ENCODE measurements at regions not wholly inside any gene's neighbourhood (a gene's known extent, or its start where the extent isn't known, plus 50 kb on each side); places are given as distances from the start of the nearest gene placed in this dataset.
"Not testable (repeated sequence)": the region's sequence is repeated elsewhere in the genome, so short reads cannot be mapped to it uniquely, and the experiment has no call there.

GRCh38 chr2:182550234-182550633 lies 123.4 kb upstream of the PDE1A start:
- no peak for DNase-seq

- not testable (repeated sequence) for DNase-seq
Observed at GRCh38 chr2:182552232-182552631, 125.4 kb upstream of the PDE1A start.

- not testable (repeated sequence) for DNase-seq
Observed at GRCh38 chr2:182552785-182553184, 125.9 kb upstream of the PDE1A start.

GRCh38 chr2:182553483-182553882 lies 126.6 kb upstream of the PDE1A start:
- peak; percentile 75 for DNase-seq

- no peak for DNase-seq
Observed at GRCh38 chr2:182554950-182555349, 128.1 kb upstream of the PDE1A start.

GRCh38 chr2:182558564-182558963 lies 131.7 kb upstream of the PDE1A start:
- DNase-seq = no peak

GRCh38 chr2:182559623-182560022 lies 132.8 kb upstream of the PDE1A start:
- no peak for DNase-seq

GRCh38 chr2:182565911-182566567 lies 139.2 kb upstream of the PDE1A start:
- DNase-seq = no peak

GRCh38 chr2:182573553-182573952 lies 142.5 kb upstream of the DNAJC10 start:
- DNase-seq = no peak

- DNase-seq = no peak
Observed at GRCh38 chr2:182577816-182578215, 138.2 kb upstream of the DNAJC10 start.

GRCh38 chr2:182581196-182581935 lies 134.7 kb upstream of the DNAJC10 start:
- no peak for DNase-seq

- DNase-seq = no peak
Observed at GRCh38 chr2:182584462-182584861, 131.6 kb upstream of the DNAJC10 start.

- no peak for DNase-seq
Observed at GRCh38 chr2:182585001-182585400, 131.1 kb upstream of the DNAJC10 start.

GRCh38 chr2:182585430-182585829 lies 130.6 kb upstream of the DNAJC10 start:
- DNase-seq = no peak

- no peak for DNase-seq
Observed at GRCh38 chr2:182586426-182586825, 129.6 kb upstream of the DNAJC10 start.

- no peak for DNase-seq
Observed at GRCh38 chr2:182587831-182588230, 128.2 kb upstream of the DNAJC10 start.

- DNase-seq = no peak
Observed at GRCh38 chr2:182589121-182589520, 126.9 kb upstream of the DNAJC10 start.

GRCh38 chr2:182591774-182592173 lies 124.3 kb upstream of the DNAJC10 start:
- no peak for DNase-seq

- no peak for DNase-seq
Observed at GRCh38 chr2:182592691-182593393, 123.2 kb upstream of the DNAJC10 start.

- DNase-seq = no peak
Observed at GRCh38 chr2:182593394-182593975, 122.6 kb upstream of the DNAJC10 start.

- DNase-seq = peak; percentile 57
Observed at GRCh38 chr2:182594286-182594685, 121.8 kb upstream of the DNAJC10 start.

GRCh38 chr2:182595650-182596049 lies 120.4 kb upstream of the DNAJC10 start:
- no peak for DNase-seq

- DNase-seq = no peak
Observed at GRCh38 chr2:182597570-182598295, 118.3 kb upstream of the DNAJC10 start.
